Endothelial cell (in vitro differentiated cells): ENCODE measurements at regions not wholly inside any gene's neighbourhood (a gene's known extent, or its start where the extent isn't known, plus 50 kb on each side); places are given as distances from the start of the nearest gene placed in this dataset.

Source experiments
- DNase-seq: peaks from one replicate; pipeline ENCODE4 v3.0.0; 2021; ENCODE audit warnings: low spot score
- H3K27ac Mint-ChIP-seq: one replicate; pipeline ENCODE4 v1.8.0; 2021; ENCODE audit warnings: mixed read lengths, inconsistent platforms; ENCODE audit not compliant: unreplicated experiment
- H3K27me3 Mint-ChIP-seq: one replicate; pipeline ENCODE4 v1.8.0; 2021; ENCODE audit warnings: mild to moderate bottlenecking, moderate library complexity, mixed read lengths, inconsistent platforms; ENCODE audit not compliant: unreplicated experiment
- H3K36me3 Mint-ChIP-seq: one replicate; pipeline ENCODE4 v1.8.0; 2021; ENCODE audit warnings: mild to moderate bottlenecking, low read depth, mixed read lengths, inconsistent platforms; ENCODE audit not compliant: unreplicated experiment
- H3K4me1 Mint-ChIP-seq: one replicate; pipeline ENCODE4 v1.8.0; 2021; ENCODE audit warnings: mild to moderate bottlenecking, mixed read lengths, inconsistent platforms; ENCODE audit not compliant: unreplicated experiment
- H3K4me3 Mint-ChIP-seq: one replicate; pipeline ENCODE4 v1.8.0; 2021; ENCODE audit warnings: mild to moderate bottlenecking, mixed read lengths, inconsistent platforms; ENCODE audit not compliant: unreplicated experiment
- H3K9me3 Mint-ChIP-seq: one replicate; pipeline ENCODE4 v1.8.0; 2021; ENCODE audit warnings: mixed read lengths, inconsistent platforms; ENCODE audit not compliant: unreplicated experiment
- CTCF ChIP-seq: fragments of 200-600 bp; sonication (generic); IDR thresholded peaks from one replicate; pipeline ENCODE4 v1.5.0; 2021; ENCODE audit warnings: antibody characterized with exemption; ENCODE audit not compliant: unreplicated experiment

- Mint-ChIP-seq H3K4me3 (no peak overlapping the region), H3K36me3 (no peaks in the 10 kb centered on the region), H3K27me3 (peaks cover 2% of the 10 kb centered on the region), H3K4me1 (no peaks in the 10 kb centered on the region), H3K27ac (no peak overlapping the region), H3K9me3 (no peaks in the 10 kb centered on the region)
- DNase-seq, result no peak
- no peak for TF ChIP-seq CTCF
These were observed 88.4 kb upstream of the LEP start for GRCh38 chr7:128152721-128153120.

- no peak for DNase-seq
- no peaks in the 10 kb centered on the region for H3K36me3 Mint-ChIP-seq
- H3K4me1 Mint-ChIP-seq, result no peaks in the 10 kb centered on the region
- H3K4me3 Mint-ChIP-seq, result no peak overlapping the region
- H3K27ac Mint-ChIP-seq, result no peak overlapping the region
- TF ChIP-seq CTCF, result no peak
- H3K27me3 Mint-ChIP-seq, result peaks cover 3% of the 10 kb centered on the region
- H3K9me3 Mint-ChIP-seq, result no peaks in the 10 kb centered on the region
These were observed 87.6 kb upstream of the LEP start for GRCh38 chr7:128153436-128153835.

GRCh38 chr7:128154504-128154903 lies 86.6 kb upstream of the LEP start:
- Mint-ChIP-seq H3K27me3 (peaks cover 7% of the 10 kb centered on the region), H3K4me3 (no peak overlapping the region), H3K4me1 (no peaks in the 10 kb centered on the region), H3K36me3 (no peaks in the 10 kb centered on the region), H3K27ac (no peak overlapping the region), H3K9me3 (no peaks in the 10 kb centered on the region)
- no peak for DNase-seq
- TF ChIP-seq CTCF, result no peak

GRCh38 chr7:128155100-128155740 lies 85.9 kb upstream of the LEP start:
- DNase-seq, result no peak
- TF ChIP-seq CTCF, result no peak
- Mint-ChIP-seq H3K27me3 (peaks cover 7% of the 10 kb centered on the region), H3K27ac (no peak overlapping the region), H3K4me1 (no peaks in the 10 kb centered on the region), H3K4me3 (no peak overlapping the region), H3K9me3 (no peaks in the 10 kb centered on the region), H3K36me3 (no peaks in the 10 kb centered on the region)

- no peak overlapping the region for H3K27ac Mint-ChIP-seq
- no peaks in the 10 kb centered on the region for H3K4me1 Mint-ChIP-seq
- peaks cover 4% of the 10 kb centered on the region for H3K36me3 Mint-ChIP-seq
- no peak overlapping the region for H3K4me3 Mint-ChIP-seq
- no peaks in the 10 kb centered on the region for H3K9me3 Mint-ChIP-seq
- no peak for DNase-seq
- no peak for TF ChIP-seq CTCF
- H3K27me3 Mint-ChIP-seq, result peaks cover 10% of the 10 kb centered on the region
These were observed 83.2 kb upstream of the LEP start for GRCh38 chr7:128157906-128158305.
